Testis (tissue), 2 donors: ENCODE measurements at regions not wholly inside any gene's neighbourhood (a gene's known extent, or its start where the extent isn't known, plus 50 kb on each side); places are given as distances from the start of the nearest gene placed in this dataset.

Source experiments
- DNase-seq: peaks from one replicate; pipeline ENCODE4 v3.0.0-alpha.2; 2019
- H3K27ac ChIP-seq, 2 donors: fragments of 200-600 bp; sonication (generic); one replicate each; pipeline ENCODE4 v1.5.1; 2019
- H3K27me3 ChIP-seq: fragments of 200-600 bp; sonication (generic); one replicate; pipeline ENCODE4 v1.5.1; 2019
- H3K36me3 ChIP-seq: fragments of 200-600 bp; sonication (generic); one replicate; pipeline ENCODE4 v1.5.1; 2017; ENCODE audit warnings: low read depth; ENCODE audit errors: missing control alignments
- H3K4me1 ChIP-seq: fragments of 200-600 bp; sonication (generic); one replicate; pipeline ENCODE4 v1.5.1; 2019
- H3K4me3 ChIP-seq, 2 donors: fragments of 200-600 bp; sonication (generic); one replicate each; pipeline ENCODE4 v1.5.1; 2017 to 2019
- H3K9me3 ChIP-seq: fragments of 200-600 bp; sonication (generic); one replicate; pipeline ENCODE4 v1.5.1; 2017
- POLR2A ChIP-seq: fragments of 450-650 bp; IDR thresholded peaks from one replicate; pipeline ENCODE4 v1.6.1; 2017; ENCODE audit warnings: antibody characterized with exemption, mild to moderate bottlenecking, moderate library complexity
- WGBS, 2 donors: methylation state at CpG; one replicate each; pipeline ENCODE4 v1.1.5; 2018; 5-methylcytosine and 5-hydroxymethylcytosine counted together
- intact Hi-C: fragments of 100-400 bp; cut with DNase I; formaldehyde crosslinking; loops from one replicate; pipeline ENCODE4 v1.15.1; 2023; ENCODE audit warnings: low total_unique reads
- TF ChIP-seq, protein P1 (sequence below), 3 experiments: fragments of 450-650 bp in 2 of 3; fragments of 200-600 bp in 1 of 3; sonication (generic) in 1 of 3; IDR thresholded peaks; one replicate each; pipeline ENCODE4 v1.5.1; 2016 to 2019; ENCODE audit warnings: antibody characterized with exemption in 3 of 3, mild to moderate bottlenecking in 2 of 3, moderate library complexity in 1 of 3

DNA sequence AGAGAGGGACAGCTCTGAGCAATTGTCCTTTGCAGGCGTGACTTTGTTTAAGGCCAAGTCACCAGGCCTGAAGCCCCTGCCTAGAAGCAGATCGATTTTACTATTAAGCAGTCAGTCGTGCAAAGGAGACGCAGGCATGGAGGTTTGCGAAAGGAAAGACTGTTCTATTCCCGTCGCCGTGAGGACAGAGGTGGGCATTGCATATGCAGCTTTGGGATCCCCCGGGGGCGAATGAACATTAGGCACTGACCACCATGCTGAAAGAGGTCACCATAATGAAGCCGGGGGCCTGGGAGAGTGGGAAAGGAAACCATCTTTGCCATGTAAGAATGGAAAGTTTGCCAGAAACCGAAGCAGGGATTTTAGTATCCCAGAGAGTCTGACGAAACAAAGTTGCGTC, 231.6 kb downstream of the BCL11A start:
- H3K4me3 ChIP-seq: no peak overlapping the region

DNA sequence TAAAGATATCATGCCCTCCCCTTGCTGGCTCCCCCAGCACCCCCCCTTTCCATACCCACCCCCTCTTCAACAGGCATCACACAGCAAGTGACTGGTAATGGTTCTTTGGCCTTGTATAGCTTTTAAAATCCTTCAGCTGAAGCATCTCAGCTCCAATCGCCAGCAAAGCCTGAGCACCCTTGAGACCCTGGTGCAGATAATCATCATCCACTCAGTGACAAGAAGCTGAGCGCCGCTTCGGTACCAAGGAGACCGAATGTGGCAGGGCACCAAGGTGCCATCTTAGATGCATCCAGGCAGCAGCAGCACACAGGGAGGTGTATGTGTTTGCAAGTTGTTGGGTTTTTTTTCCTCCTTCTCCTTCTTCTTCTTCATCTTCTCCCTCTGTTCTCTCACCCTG, 232.7 kb downstream of the BCL11A start:
- no peak for DNase-seq
- 82 to 88% methylated on average over 5 of the region's 5 CpGs for WGBS, 2 donors

More for the DNA sequence above, 231.6 kb downstream of the BCL11A start:
- no peaks in the 10 kb centered on the region for H3K9me3 ChIP-seq
- TF ChIP-seq POLR2A: no peak
- TF ChIP-seq, protein P1, sequence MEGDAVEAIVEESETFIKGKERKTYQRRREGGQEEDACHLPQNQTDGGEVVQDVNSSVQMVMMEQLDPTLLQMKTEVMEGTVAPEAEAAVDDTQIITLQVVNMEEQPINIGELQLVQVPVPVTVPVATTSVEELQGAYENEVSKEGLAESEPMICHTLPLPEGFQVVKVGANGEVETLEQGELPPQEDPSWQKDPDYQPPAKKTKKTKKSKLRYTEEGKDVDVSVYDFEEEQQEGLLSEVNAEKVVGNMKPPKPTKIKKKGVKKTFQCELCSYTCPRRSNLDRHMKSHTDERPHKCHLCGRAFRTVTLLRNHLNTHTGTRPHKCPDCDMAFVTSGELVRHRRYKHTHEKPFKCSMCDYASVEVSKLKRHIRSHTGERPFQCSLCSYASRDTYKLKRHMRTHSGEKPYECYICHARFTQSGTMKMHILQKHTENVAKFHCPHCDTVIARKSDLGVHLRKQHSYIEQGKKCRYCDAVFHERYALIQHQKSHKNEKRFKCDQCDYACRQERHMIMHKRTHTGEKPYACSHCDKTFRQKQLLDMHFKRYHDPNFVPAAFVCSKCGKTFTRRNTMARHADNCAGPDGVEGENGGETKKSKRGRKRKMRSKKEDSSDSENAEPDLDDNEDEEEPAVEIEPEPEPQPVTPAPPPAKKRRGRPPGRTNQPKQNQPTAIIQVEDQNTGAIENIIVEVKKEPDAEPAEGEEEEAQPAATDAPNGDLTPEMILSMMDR (IDR thresholded peaks at IDR 0.05): no peak
- no peaks in the 10 kb centered on the region for H3K27me3 ChIP-seq
- no peaks in the 10 kb centered on the region for H3K36me3 ChIP-seq
- H3K27ac ChIP-seq: no peak overlapping the region
- DNase-seq: no peak
- no peaks in the 10 kb centered on the region for H3K4me1 ChIP-seq
- 80 to 83% methylated on average over 14 of the region's 14 CpGs for WGBS, 2 donors
- intact Hi-C loops: no loop called here

DNA sequence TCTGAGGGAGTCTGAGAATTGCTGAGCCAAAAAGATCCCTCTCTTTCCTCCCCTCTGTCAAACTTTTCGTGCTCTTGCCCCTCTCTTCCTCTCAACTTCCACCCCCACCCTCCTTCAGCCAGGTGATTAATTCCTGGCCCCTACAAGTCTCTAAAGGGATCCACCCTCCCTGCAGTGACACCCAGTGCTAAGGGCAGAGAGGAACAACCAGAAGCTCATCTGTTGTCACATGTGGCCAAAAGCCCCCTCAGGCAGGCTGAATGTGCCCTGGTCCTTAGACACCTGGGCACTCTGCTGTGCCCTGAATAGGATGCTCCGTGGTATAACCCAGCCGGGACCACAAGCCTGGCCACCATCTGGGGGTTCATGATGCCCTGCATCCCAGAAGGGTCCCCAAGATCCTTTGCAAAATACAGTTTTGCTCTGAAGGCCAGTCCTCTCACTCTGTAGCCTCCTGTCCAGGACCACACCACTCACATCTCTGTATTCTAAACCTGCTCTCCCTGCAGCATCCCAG, 234.4 kb downstream of the BCL11A start:
- TF ChIP-seq, protein P1 (IDR thresholded peaks at IDR 0.05): no peak
- TF ChIP-seq POLR2A: no peak
- Histone ChIP-seq H3K27ac (no peak overlapping the region), H3K36me3 (no peaks in the 10 kb centered on the region), H3K27me3 (no peaks in the 10 kb centered on the region), H3K4me3 (no peak overlapping the region), H3K9me3 (no peaks in the 10 kb centered on the region), H3K4me1 (no peaks in the 10 kb centered on the region)
- 79 to 90% methylated on average over 3 of the region's 3 CpGs for WGBS, 2 donors
- intact Hi-C loops: no loop called here
- no peak for DNase-seq

More for the DNA sequence above, 232.7 kb downstream of the BCL11A start:
- Histone ChIP-seq H3K36me3 (no peaks in the 10 kb centered on the region), H3K27me3 (no peaks in the 10 kb centered on the region), H3K4me1 (no peaks in the 10 kb centered on the region), H3K4me3 (no peak overlapping the region), H3K9me3 (no peaks in the 10 kb centered on the region), H3K27ac (no peak overlapping the region)
- intact Hi-C loops: no loop called here
- TF ChIP-seq, protein P1 (IDR thresholded peaks at IDR 0.05): no peak
- no peak for TF ChIP-seq POLR2A

DNA sequence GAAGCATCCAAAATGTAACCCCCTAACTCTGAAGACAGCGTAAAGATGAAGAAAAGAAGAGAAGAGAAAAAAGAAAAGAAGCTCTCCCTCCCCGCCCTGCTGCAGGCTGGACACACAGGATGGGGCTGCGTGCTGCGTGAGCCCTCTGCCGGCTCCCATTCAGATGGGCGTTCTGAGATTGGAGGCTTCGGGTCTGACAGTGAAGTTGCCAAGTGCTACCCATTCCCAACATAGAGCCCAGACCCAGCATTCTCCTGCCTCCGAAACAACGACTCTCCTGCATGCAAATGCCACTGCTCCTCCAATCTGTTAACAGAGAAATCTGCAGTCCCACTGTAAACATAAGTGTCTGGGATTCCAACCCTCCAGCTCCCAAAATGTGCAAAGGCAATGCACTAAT, 234.9 kb downstream of the BCL11A start:
- WGBS, 2 donors: 40 to 50% methylated on average over 9 of the region's 9 CpGs
- no peaks in the 10 kb centered on the region for H3K36me3 ChIP-seq
- H3K27me3 ChIP-seq: no peaks in the 10 kb centered on the region
- H3K4me3 ChIP-seq: no peak overlapping the region
- intact Hi-C loops: no loop called here
- DNase-seq: no peak
- H3K4me1 ChIP-seq: no peaks in the 10 kb centered on the region
- no peak overlapping the region for H3K27ac ChIP-seq
- TF ChIP-seq POLR2A: no peak
- TF ChIP-seq, protein P1 (IDR thresholded peaks at IDR 0.05): no peak
- H3K9me3 ChIP-seq: no peaks in the 10 kb centered on the region

DNA sequence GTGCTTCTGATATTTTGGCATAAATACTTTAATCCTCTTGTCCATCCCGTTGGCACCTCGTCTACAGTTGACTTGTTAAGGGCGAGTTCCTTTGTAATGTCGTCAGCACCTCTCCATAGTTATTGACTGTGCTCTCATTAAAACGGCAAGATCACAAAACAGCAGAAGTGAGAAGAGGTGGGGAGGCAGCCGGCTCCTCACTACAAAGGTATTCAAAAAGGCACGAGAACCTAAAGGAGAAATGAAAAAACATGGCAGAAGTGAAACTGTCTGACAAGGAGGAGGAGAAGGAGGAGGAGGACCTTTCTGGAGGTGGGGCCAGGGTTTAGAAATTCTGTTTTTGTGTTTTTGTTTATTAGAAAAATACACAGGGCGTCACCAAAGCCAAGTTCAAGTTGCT, 235.6 kb downstream of the BCL11A start:
- 73 to 74% methylated on average over 8 of the region's 8 CpGs for WGBS, 2 donors
- no peak for DNase-seq
- Histone ChIP-seq H3K4me3 (no peak overlapping the region), H3K9me3 (no peaks in the 10 kb centered on the region), H3K27ac (no peak overlapping the region), H3K36me3 (no peaks in the 10 kb centered on the region), H3K27me3 (no peaks in the 10 kb centered on the region), H3K4me1 (no peaks in the 10 kb centered on the region)
- intact Hi-C loops: no loop called here
- TF ChIP-seq POLR2A: no peak
- TF ChIP-seq, protein P1 (IDR thresholded peaks at IDR 0.05): no peak
